ENCODE measurements at regions not wholly inside any gene's neighbourhood (a gene's known extent, or its start where the extent isn't known, plus 50 kb on each side); places are given as distances from the start of the nearest gene placed in this dataset.

DNA sequence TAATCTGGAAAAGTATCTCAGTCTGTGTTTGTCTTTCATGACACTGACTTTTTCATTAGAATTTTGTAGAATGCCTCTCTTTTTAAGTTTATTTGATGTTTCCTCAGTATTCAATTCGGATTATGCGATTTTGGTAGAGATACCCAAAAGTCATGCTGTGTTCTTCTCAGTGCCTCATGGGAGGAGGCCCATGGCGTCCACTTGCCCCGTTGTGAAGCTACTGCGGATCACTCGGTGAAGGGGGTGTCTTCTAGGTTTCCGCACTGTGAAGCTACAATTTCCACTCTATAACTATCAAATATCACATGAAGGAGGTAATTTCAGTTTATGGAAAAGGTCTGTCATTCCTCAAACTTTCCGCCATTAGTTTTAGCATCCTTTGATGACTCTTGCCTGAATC is 794.0 kb downstream of the TBC1D22A start:
- DNase-seq: no peak

DNA sequence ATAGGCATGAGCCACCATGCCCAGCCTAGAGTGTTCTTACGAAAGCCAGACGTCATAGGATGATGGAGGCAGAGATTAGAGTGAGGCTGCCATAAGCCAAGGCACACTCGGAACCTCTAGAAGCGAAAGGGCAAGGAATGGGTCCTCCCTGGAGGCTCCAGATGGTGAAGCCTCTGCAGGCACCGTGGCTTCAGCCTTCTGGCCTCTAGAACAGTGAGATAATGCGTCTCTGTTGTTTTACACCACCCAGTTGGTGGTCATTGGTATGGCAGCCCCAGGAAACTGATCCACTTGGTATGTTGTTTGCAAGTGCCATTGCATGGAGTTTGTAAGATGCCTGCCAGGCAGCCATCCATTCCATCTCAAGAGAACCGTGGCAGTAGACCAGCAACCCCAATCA is 791.0 kb downstream of the TBC1D22A start:
- no peak for DNase-seq

DNA sequence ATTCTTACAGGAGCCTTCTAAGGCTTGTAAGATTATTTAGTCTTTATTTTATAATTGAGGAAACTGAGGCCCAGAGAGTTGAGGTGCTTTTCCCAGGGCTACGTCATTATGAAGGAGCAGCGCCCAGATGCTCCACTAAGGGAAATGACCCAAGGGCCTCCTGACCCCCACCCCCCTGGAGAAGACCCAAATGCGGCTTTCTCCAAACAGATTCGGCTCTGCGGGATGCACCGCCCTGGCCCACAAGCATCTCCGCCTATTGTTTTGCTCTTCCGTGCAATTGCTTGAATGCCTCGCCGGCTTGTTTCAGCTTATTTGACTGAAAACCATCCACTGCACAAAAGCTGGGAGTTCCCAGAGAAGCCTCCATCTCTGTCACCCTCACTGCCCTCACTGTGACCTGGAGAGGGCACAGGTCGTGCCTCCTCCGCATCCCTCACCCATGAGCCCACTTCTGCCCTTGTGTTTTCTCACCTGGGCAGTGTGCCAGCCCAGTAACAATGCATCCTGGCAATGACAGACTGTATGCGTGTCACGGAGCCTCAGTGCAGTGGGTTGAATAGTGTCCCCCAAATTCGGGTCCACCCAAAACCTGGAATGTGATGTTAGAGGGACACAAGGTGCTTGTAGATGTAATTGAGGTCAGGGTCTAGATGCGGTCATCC is 790.2 kb downstream of the TBC1D22A start:
- no peak for DNase-seq

DNA sequence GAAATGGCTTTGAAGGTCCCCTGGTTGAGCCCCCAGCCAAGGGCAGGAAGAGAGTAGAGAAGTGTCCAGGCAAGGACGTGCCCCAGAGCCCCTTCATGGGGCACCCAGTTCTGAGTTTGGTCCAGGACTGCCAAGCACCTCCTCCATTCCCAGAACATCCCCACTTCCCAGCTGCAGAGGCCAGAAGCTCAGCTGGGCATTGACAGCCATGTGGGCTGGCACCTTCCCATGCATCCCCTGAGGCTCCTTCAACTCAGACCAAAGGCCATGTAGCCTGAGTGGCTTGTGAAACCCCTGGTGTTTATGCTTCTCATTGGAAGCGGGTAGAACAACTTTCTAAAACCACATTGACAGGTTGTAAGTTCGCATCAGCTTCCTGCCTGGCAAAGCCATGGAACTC is 789.6 kb downstream of the TBC1D22A start:
- DNase-seq: no peak

DNA sequence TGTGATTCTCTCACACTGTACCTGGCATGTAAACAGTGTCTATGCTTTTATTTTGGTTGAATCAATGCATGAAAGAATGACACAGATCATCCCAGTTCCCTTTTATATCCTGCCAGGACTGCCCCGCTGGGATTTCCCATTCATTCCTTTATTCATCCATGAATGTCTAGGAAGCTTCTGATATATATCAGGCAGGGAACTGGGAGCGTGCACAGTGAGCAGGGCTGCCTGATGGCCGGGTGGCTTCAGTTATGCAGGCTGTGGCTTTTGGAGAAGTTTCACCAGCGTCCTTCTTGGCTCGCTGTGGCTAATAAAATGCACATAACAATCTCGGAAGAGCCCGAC is 789.0 kb downstream of the TBC1D22A start:
- no peak for DNase-seq

DNA sequence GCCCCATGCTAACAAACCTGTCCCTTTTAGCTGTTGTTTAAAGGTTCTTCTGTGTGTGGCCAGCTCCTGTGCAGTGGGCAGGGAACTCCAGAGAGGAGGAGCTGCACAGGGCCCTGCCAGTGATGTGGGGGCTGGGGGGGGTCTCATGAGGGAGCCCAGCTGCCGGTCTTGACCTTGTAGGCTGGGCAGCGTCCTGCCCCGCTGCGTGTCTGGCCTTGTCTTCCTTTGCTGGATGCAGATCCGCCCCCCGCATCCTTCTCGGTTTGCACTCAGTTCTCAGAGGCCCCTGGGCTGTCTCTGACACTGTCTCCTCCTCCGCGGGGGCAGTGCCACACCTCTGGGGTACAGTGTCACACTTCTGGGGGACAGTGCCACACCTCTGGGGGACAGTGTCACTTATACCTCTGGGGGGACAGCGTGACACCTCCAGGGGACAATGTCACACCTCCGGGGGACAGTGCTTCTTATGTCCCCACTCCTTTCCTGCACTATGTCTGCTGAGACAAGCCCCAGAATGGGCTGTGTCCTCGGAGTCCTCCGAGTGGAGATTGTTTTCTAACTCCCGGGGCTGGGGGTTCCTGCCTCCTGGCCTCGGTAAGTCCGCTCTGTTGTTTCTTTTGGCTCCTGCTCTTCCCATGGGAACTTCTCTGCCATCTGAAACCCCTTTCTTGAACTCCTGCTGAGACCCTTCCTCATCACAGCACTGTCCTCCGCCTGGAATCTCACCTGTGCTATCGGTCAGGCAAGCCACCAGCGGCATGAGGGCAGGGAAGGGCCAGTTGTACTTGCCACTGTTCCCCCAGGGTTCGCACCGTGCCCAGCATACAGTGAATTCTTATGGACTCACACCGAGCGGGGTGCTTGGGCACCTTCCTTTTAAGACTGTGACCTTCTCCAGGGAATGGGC is 788.3 kb downstream of the TBC1D22A start:
- DNase-seq: no peak

DNA sequence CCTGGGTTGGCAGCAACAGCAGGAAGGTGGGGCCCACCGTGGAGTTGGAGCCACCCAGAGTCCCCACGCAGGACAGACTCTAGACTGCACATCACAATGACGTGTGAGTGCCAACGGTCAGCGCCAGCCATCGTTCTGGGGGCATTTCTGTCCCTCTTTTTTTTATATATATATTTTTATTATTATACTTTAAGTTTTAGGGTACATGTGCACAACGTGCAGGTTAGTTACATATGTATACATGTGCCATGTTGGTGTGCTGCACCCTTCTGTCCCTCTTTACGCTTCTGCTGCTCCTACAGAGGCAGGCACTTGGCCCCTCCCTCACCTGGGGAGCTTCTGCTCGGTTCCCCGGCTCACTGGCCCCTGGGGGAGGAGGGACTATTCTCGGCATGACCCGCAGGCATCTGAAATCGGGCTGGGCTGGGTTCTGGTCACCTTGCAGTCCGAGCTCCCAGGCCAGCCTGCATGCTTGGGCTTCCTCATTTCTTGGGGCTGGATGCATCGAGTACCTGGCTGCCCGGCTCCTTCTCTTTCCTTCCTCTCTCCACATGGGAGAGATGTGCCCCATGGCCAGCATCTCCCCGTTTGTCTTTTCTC is 787.4 kb downstream of the TBC1D22A start:
- DNase-seq: no peak

DNA sequence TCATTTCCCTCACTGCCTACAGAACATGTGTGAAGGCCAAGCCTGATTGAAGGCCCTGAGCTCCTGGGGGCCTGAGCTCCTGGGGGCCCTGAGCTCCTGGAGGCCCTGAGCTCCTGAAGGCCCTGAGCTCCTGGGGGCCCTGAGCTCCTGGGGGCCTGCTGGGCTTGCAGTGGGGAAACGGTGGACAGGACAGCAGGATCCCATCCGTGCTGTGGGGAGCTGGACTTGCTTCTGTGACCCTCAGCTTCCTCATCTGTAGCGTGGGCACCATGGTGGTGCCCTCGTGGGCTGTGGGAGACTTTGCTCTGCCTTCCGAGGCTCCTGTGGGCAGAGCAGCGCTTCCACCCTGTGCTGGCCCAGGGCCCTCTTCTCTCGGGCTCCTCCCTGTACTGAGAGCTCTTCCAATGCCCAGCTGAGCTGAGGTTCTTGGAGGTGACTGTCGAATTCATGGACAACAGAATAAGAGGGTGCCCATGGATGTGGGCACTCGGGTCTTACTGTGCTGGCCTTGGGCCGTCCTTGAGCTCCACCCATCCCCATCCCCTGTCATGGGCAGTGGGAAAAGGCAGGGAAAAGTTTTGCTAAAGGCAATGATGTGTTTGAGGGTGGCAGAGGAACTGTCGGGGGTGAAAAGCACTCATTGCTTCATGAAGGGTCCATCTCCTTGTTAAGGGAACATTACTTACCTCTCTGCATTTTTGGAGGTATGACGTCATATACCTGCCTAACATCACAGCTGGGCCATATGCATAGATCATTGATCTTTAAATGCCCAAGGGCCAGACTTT is 786.7 kb downstream of the TBC1D22A start:
- no peak for DNase-seq

DNA sequence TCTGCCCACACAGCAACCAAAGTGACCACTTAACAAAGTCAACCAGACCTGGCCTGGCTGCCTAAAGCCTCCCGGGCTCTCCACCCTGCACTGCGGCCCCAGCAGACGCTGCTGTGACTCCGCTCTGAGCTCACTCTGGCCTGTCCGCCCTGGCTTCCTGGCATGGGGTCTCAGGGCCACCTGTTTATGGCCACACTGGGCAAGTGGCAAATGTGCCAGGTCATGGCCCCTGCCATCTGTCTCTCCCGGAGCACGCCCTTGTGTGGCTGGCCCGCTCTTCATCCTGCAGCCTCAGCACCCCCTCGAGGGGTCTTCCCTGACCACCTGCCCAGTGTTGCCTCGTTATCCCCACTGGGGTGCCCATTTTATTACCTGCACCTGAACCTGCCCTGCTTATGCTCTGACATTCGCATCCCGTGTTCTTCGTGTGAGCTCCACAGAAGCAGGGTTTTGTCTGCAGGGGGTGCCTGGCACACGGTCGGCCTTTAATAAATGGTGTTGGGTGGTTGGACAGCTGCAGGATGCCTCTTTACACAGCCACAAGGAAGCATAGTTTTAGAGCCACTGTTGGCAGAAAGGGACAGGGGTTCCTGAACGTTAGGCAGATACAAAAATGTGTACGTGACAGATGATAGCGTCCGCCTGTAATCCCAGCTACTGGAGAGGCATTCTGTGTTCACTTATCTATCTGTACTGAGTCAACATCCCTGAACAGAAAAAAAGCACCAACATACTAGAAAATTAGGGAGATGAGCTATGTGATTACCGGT is 785.6 kb downstream of the TBC1D22A start:
- DNase-seq: no peak

DNA sequence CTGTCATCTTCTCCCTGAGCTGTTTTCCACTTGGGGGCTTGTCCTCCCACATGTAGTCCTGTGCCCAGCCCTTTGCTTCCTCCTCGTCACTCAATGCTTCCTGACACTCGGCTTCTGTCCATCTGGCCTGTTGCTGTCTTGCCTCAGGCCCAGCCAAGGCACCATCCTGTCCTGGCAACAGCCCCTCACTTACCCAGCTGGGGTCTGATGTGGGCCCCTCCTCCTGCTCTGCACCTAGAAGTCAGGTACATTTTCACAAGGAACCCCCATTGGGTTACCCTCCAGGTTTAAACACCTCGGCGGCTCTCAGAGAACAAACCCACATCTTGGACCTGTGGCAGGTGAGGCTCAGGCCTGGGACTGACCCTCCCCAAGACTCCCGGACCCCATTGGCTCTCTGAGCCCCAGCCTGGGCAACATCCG is 784.8 kb downstream of the TBC1D22A start:
- DNase-seq: no peak

DNA sequence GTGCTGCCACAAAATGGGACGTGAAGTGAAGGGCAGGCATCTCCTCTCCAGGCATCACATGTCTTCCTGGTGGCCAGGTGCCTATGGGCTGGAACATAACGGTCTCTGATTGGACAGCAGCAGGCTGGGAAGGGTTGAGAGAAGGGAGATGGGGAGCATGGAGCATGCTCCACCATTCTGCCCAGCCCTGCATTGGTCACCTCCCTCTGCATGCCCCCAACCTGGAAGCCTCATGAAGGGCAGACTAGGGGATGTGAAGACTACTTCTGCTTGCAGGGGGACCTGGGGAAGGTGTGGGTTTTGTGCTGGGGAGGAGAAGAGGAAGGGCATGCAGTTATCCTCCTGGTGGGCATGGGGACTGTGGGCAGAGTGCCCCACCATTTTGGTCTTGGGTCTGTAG is 782.2 kb downstream of the TBC1D22A start:
- no peak for DNase-seq

DNA sequence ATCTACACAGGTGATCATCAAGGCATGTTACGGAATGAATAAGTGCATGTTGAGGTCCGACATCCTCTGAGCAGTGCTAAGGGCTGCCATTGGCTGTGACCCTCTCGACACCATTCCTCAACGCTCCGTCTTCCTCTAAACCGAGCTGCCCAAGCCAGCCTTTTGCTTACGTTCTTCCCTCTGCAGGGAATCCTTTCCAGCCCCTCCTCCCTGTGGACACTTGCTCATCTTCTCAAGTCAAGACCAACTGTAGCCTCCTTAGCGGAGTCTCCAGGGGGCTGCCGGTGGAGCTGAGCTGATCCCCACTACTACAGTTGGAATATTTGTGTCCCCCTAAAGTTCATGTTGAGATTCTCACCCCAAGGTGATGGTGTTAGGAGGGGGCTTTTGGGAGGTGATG is 781.0 kb downstream of the TBC1D22A start:
- DNase-seq: no peak

DNA sequence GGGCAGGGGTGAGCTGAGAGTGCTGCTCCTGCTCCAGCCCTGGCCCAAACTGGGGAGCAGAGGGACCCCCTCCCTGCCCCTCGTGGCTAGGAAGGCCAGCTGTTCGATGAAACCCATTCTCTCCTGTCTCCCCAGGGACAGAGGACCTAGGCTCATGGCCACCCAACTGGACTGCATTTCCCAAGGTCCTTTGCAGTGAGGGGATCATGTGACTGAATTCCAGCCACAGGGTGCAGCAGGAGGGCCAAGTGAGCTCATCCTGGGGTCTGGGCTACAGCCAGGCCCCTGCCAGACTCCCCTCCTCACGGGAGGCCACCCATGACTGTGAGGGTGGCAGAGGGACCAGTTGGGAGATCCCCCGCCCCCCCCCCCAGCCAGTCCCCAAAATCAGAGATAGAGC is 777.6 kb downstream of the TBC1D22A start:
- no peak for DNase-seq

DNA sequence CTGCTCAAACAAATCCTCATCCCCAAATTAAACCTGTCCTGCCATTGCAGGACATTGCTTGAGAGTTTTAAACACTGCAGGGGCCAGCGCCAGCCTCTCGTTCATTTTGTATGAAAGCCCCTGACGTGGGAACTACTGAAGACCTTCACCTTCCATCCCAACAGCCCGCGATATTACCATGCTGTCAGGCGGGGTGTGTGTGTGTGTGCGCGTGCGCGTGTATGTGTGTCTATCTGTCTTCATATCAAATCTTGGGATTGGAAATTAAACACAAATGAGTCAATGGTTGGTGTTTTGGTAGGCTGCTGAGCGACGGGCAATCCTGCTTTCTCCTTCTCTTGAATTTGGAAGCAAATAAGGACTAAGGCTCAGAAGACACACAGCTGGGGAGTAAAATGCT is 776.9 kb downstream of the TBC1D22A start:
- no peak for DNase-seq

DNA sequence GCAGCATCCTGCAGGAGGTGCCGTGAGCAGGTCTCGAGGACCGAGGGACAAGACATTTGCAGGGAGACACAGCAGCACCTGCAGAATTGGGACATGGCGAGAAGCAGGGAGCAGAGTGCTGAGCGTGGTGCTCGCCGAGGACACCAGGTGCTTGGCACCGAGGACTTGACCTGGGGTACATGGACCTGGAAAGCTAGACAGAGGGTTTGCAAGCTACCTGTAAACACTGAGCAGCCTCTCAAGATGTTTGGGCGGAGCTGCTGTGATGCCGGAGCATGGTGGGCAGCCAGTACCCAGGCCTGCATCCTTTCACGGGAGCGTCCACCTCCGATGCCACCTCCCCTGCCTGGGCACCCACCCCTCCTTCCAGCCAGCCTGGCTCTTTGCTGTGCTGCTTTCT is 773.2 kb downstream of the TBC1D22A start:
- no peak for DNase-seq

DNA sequence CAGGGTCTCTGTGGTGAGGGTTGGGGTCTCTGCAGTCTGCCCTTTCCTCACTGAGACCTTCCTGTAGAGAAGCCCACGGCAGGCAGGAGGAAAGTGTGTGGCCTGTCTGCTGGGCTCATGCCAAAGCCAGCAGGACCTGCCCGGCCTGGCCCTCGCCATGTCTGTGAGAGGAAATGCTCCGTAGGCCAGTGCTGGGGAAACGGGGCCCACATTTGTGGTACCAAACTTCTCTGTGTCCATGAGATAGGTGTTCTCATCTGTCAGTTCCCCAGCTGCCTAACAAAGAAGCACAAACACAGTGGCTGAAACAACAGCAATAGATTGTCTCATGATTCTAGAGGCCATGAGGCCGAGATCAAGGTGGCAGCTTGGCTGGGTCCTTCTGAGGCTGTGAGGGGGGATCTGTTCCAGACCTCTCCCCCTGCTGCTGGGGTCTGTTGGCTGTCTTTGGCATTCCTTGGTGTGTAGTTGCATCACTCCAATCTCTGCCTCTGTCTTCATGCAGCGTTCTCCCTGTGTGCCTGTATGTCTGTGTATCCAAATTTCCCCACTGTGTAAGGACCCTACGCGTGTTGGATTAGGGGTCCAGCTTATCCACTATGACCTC is 772.5 kb downstream of the TBC1D22A start:
- DNase-seq: no peak

DNA sequence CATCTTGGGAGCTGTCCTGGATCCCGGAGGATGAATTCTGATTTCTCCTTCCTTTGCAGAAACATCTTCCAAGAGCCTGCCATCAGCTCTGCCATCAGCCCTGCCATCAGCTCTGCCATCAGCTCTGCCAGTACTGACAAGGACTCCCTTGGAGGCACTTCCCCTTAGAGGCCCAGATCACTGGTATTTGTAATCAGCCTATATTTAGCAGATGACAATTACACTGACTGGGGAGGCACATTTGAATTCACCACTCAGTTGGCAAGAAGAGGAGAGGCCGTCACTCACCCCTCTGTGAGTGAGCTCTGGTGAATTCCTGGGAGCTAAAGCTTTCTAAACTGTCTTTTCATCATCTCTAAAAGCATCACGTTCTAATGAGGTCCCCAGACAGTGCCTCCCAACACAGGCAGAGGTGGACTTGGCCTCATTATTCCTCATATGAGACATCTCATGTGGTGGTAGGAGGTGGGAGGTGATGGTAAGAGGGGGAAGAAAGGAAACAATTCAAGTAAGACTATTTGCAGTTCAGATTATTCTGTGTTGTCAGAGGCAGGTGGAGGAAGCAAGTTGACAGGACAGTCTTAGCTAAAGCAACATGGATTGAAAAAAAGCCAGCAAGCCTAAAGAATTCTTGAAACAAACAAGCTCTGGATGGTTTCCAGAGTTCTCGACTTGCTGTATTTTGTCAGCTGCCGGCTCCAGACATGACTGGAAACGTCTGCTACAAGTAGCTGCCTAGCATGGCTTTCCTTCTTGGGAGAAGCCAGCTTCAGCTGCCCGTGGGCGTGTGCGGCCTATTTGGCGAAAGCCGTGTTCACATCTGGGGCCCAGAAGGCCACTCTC is 771.7 kb downstream of the TBC1D22A start:
- no peak for DNase-seq

DNA sequence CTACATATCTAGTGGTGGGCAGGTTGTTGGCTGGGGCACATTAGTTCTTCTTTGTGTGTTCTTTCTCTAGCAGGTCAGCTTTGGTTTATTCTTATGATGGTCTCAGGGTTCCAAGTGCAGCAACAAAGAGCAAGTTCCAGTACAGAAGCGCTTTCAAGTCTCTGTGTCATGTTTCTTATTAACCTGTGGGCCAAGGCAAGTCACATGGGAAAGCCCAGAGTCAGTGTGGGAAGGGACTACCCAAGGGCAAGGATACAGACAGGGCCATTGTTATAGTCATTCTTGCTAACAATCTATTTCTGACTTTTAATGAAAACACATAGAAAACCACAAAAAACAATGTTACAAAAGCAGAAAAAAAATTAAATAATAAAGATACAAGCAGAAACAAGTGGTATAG is 754.6 kb downstream of the TBC1D22A start:
- no peak for DNase-seq

DNA sequence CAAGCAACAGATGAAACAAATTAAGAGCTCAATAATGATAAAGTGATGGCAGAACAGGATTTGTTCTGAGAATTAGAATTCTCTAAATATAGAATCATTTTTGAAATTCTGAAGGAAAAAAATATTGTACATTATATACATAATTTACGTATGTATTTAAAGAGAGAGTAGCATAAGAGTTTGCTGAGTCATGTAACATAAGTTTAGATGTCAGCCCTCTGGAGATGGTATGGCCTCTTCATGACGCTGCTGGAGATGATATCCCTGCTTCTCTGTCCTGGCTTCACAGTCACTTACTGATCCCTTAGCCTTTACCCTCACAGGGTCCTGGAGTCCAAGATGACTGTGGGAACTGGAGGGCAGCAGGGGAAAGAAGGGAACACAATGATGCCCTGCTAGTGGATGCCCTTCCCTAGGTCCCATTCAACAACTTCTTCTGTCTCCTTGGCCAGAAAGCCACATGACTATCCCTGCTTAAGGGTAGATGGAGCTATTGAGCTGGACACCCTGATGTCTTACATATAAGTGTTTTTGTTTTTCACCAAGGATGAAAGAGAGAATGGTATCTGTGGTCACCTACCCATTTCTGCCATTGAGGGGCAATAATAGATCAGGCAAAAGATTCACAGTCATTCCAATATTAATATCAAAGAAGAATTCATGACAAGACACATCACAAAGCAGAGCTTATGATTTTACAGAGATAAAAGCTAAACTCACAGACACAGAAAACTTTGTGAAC is 753.1 kb downstream of the TBC1D22A start:
- no peak for DNase-seq

DNA sequence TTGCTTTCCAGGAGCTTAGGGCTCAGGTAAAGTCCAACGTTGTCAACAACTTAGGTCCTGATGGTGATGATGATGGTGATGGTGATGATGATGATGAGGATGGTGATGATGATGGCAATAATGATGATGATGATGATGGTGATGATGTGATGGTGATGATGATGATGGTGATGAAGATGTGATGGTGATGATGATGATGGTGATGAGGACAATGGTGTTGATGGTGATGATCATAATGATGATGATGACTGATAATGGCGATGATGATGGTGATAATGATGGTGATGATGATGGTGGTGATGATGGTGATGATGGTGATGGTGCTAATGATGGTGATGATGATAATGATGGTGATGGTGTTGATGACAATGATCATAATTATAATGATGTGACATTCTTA is 750.2 kb downstream of the TBC1D22A start:
- no peak for DNase-seq
